ENCODE measurements at regions not wholly inside any gene's neighbourhood (a gene's known extent, or its start where the extent isn't known, plus 50 kb on each side); places are given as distances from the start of the nearest gene placed in this dataset.

DNA sequence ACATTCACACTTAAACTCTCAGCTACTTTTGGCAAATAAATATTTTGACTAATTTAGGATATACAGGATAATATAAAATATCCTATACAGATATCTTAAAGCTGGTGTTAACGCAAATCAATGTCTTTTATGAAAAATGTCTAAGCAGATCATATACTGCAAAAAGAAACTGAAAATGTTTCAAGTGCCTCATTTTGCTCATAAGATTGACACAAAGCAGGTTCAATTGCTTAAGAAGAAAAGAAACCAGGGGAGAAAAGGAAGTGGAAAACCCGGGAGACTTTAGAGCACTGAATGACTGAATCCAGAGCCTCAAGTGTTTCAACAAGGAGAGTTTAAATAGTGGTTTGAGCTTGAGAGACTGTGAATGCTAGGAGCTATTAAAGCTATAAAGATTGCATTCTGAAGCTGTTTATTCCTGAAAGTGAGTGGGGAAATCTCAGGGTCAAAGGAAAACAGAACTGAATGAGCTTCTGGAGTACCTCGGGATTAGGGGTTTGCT lies 1943.0 kb downstream of the MRPL39 start:
- TF ChIP-seq, protein P1, sequence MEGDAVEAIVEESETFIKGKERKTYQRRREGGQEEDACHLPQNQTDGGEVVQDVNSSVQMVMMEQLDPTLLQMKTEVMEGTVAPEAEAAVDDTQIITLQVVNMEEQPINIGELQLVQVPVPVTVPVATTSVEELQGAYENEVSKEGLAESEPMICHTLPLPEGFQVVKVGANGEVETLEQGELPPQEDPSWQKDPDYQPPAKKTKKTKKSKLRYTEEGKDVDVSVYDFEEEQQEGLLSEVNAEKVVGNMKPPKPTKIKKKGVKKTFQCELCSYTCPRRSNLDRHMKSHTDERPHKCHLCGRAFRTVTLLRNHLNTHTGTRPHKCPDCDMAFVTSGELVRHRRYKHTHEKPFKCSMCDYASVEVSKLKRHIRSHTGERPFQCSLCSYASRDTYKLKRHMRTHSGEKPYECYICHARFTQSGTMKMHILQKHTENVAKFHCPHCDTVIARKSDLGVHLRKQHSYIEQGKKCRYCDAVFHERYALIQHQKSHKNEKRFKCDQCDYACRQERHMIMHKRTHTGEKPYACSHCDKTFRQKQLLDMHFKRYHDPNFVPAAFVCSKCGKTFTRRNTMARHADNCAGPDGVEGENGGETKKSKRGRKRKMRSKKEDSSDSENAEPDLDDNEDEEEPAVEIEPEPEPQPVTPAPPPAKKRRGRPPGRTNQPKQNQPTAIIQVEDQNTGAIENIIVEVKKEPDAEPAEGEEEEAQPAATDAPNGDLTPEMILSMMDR (IDR thresholded peaks at IDR 0.05; ENCODE audit: borderline replicate concordance) = no peak
- H3K27me3 ChIP-seq (ENCODE audit: low read depth) = no peaks in the 10 kb centered on the region
- H3K9me3 ChIP-seq (replicated peaks) = no peaks in the 10 kb centered on the region
- no peak overlapping the region for H3K27ac ChIP-seq (replicated peaks)
- H3K4me3 ChIP-seq = no peak overlapping the region
- H3K36me3 ChIP-seq = no peaks in the 10 kb centered on the region
- H3K4me1 ChIP-seq = no peaks in the 10 kb centered on the region
- intact Hi-C loops (cut with micrococcal nuclease) = no loop called here
- no peak for DNase-seq

DNA sequence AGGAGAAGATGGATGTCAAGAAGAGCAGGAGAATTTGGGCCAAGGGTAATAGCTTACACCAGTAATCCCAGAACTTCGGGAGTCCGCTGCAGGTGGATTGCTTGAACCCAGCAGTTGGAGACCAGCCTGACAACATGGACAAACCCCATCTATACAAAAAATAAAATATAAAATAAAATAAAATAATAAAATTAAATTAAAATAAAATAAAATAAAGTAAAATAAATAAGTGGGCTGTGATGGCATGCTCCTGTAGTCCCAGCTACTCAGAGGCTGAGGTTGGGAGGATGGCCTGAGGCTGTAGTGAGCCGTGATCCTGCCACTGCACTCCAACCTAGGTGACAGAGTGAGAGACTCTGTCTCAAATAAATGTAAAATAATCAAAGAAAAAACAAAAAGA lies 1946.7 kb downstream of the MRPL39 start:
- Histone ChIP-seq H3K36me3 (no peaks in the 10 kb centered on the region), H3K9me3 (replicated peaks) (no peaks in the 10 kb centered on the region), H3K27me3 (ENCODE audit: low read depth) (no peaks in the 10 kb centered on the region), H3K27ac (replicated peaks) (no peak overlapping the region), H3K4me3 (no peak overlapping the region), H3K4me1 (no peaks in the 10 kb centered on the region)
- TF ChIP-seq, protein P1 (IDR thresholded peaks at IDR 0.05; ENCODE audit: borderline replicate concordance) = no peak
- no peak for DNase-seq
- intact Hi-C loops (cut with micrococcal nuclease) = no loop called here

DNA sequence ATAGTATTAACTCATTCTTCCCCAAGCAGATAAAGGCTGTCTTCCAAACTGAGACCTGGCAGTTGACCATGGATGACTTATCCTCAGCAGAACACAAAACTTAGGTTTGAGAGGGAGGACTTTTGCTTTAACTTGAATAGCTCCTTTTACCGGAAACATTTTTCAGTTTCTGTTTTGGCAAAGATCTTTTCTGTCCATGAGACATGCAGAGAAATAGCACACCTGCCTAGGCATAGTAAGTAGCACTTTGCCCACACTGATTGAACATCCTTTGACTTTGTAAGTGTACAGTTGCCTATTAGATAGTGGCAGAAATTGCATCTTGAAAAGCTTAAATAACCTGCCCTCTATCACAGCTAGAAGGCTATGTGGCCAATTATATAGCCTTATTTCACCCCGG lies 1962.5 kb downstream of the MRPL39 start:
- intact Hi-C loops (cut with micrococcal nuclease) = no loop called here
- Histone ChIP-seq H3K4me1 (no peaks in the 10 kb centered on the region), H3K4me3 (no peak overlapping the region), H3K27ac (replicated peaks) (no peak overlapping the region), H3K27me3 (ENCODE audit: low read depth) (no peaks in the 10 kb centered on the region), H3K36me3 (no peaks in the 10 kb centered on the region), H3K9me3 (replicated peaks) (no peaks in the 10 kb centered on the region)
- TF ChIP-seq, protein P1 (IDR thresholded peaks at IDR 0.05; ENCODE audit: borderline replicate concordance) = no peak
- DNase-seq = no peak

DNA sequence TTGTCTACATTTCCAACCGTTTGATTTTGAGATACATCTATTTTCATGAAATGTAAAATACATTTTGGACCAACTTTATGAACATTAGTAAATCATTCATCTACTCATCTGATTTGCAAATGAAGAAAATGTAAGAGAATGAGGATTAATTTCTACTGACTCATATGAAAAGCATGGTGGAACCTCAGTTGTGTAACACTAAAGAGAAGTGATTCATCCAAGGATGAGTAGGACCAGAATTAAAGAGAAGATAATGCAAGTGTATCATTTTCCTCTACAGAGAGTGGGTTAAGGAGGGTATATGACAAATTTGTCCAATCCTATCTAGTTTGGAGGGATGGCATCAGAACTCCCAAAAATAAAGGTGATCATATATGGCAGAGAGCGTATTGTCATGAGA lies 1967.6 kb downstream of the MRPL39 start:
- intact Hi-C loops (cut with micrococcal nuclease) = no loop called here
- no peak for DNase-seq
- H3K27ac ChIP-seq (replicated peaks) = no peak overlapping the region
- H3K27me3 ChIP-seq (ENCODE audit: low read depth) = no peaks in the 10 kb centered on the region
- H3K4me3 ChIP-seq = no peak overlapping the region
- TF ChIP-seq, protein P1 (IDR thresholded peaks at IDR 0.05; ENCODE audit: borderline replicate concordance) = no peak
- H3K36me3 ChIP-seq = no peaks in the 10 kb centered on the region
- H3K4me1 ChIP-seq = no peaks in the 10 kb centered on the region
- no peaks in the 10 kb centered on the region for H3K9me3 ChIP-seq (replicated peaks)

DNA sequence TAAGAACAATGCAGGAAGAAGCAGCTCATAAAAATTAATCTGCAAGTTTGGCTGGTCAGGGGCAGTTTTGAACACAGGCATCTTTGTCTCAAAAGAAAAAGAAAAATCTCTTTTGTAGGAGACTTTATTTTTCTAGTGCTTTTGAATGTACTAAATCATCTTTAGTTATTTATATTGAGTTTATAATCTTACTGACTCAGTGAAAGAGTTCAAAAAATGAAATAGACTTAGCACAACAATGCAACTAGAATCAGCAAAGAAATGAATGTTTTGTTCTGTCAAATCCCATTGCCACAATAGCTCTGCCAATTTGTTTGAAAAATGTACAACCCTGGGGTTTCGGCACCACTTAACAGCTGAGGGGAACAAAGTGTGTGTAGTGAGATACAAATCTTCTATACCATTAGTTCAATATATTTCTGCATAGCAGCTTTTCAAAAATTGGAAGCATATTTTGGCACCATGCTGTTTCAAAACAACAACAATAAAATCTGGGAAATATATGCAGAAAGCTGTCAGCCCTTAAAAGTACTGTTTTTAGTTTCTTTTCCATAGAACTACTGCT lies 1969.1 kb downstream of the MRPL39 start:
- Histone ChIP-seq H3K27ac (replicated peaks) (no peak overlapping the region), H3K36me3 (no peaks in the 10 kb centered on the region), H3K9me3 (replicated peaks) (no peaks in the 10 kb centered on the region), H3K4me1 (no peaks in the 10 kb centered on the region), H3K4me3 (no peak overlapping the region), H3K27me3 (ENCODE audit: low read depth) (no peaks in the 10 kb centered on the region)
- DNase-seq = no peak
- intact Hi-C loops (cut with micrococcal nuclease) = no loop called here
- TF ChIP-seq, protein P1 (IDR thresholded peaks at IDR 0.05; ENCODE audit: borderline replicate concordance) = no peak

Data from left ventricle myocardium inferior (tissue), 1 donor.